Esophagus squamous epithelium (tissue), 5 donors: ENCODE measurements at regions not wholly inside any gene's neighbourhood (a gene's known extent, or its start where the extent isn't known, plus 50 kb on each side); places are given as distances from the start of the nearest gene placed in this dataset.
"Not testable (repeated sequence)": the region's sequence is repeated elsewhere in the genome, so short reads cannot be mapped to it uniquely, and the experiment has no call there.

ENCODE experiments used
- DNase-seq: peaks from one replicate; lab custom pipeline; 2025; lab: John Stamatoyannopoulos, UW
- H3K27ac ChIP-seq, 4 donors: fragments of 200-600 bp; sonication (generic); one replicate each; pipeline ENCODE4 v1.5.1; 2016 to 2019; ENCODE audit warnings: mild to moderate bottlenecking in 1 of 4
- H3K27me3 ChIP-seq, 4 donors: fragments of 200-600 bp; sonication (generic); 1 replicate in 3 of 4; 2 replicates in 1 of 4; pipeline versions ENCODE4 v1.5.1 to v1.6.0; 2017 to 2021; ENCODE audit warnings: antibody characterized with exemption in 1 of 4
- H3K36me3 ChIP-seq, 3 donors: fragments of 200-600 bp; sonication (generic); one replicate each; pipeline ENCODE4 v1.5.1; 2016 to 2019
- H3K4me1 ChIP-seq, 3 donors: fragments of 200-600 bp; sonication (generic); one replicate each; pipeline ENCODE4 v1.5.1; 2017 to 2019
- H3K4me3 ChIP-seq, 4 donors: fragments of 200-600 bp; sonication (generic); 1 replicate in 3 of 4; 2 replicates in 1 of 4; pipeline ENCODE4 v1.5.1; 2016 to 2019; ENCODE audit warnings: mild to moderate bottlenecking in 2 of 4, moderate library complexity in 1 of 4
- H3K9me3 ChIP-seq, 3 donors: fragments of 200-600 bp; sonication (generic); one replicate each; pipeline ENCODE4 v1.5.1; 2016 to 2019
- CTCF ChIP-seq, 6 experiments: fragments of 450-650 bp in 4 of 6; fragments of 200-600 bp in 2 of 6; sonication (generic) in 2 of 6; IDR thresholded peaks; one replicate each; pipeline ENCODE4 v1.5.1; 2016 to 2019; ENCODE audit warnings: antibody characterized with exemption in 6 of 6, mild to moderate bottlenecking in 4 of 6, moderate library complexity in 4 of 6
- POLR2A ChIP-seq, 4 donors: fragments of 450-650 bp; IDR thresholded peaks; one replicate each; pipeline ENCODE4 v1.6.1; 2017; ENCODE audit warnings: antibody characterized with exemption in 4 of 4, mild to moderate bottlenecking in 4 of 4, moderate library complexity in 3 of 4
- WGBS, 2 donors: methylation state at CpG; one replicate each; pipeline ENCODE4 v1.1.5; 2018; 5-methylcytosine and 5-hydroxymethylcytosine counted together
- intact Hi-C: fragments of 100-400 bp; cut with DNase I; formaldehyde crosslinking; loops from one replicate; pipeline ENCODE4 v1.15.0; 2022
- donor health status: DM: yes; HTN: yes; CAD: no.

GRCh38 chr14:34050606-34051005 lies 99.7 kb upstream of the EGLN3 start:
- intact Hi-C loops, result no loop called here
- TF ChIP-seq POLR2A (IDR thresholded peaks at IDR 0.05) (no peak), CTCF (IDR thresholded peaks at IDR 0.05) (no peak)

DNA sequence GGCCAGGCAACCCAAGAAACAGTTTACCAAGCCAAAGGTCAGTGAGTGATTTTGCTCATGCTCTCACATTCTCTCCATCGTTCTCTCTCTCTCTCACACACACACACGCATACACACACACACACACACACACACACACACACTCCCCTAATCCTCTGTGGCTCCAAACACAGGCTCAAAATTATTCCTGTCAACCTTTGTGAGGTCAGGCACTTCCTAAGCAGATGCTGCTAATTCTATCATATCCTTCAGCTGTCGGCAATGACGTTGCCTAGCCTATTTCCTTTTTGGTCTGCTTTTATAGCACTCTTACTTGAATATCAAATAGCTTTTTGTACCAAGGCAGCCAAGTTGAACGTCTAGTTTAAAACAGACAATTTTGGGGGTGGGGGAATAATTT lies 98.9 kb upstream of the EGLN3 start:
- intact Hi-C loops, result no loop called here
- H3K27ac ChIP-seq, result no peak overlapping the region
- H3K4me3 ChIP-seq, result no peak overlapping the region
- H3K36me3 ChIP-seq, result no peaks in the 10 kb centered on the region
- H3K27me3 ChIP-seq, result no peaks in the 10 kb centered on the region
- TF ChIP-seq CTCF (IDR thresholded peaks at IDR 0.05), result no peak
- H3K9me3 ChIP-seq, result no peaks in the 10 kb centered on the region
- no peak for DNase-seq
- 55 to 64% methylated on average over 5 of the region's 5 CpGs for WGBS, 2 donors
- no peaks in the 10 kb centered on the region for H3K4me1 ChIP-seq

More at GRCh38 chr14:34050606-34051005, 99.7 kb upstream of the EGLN3 start:
- Histone ChIP-seq H3K4me3 (no peak overlapping the region), H3K27ac (no peak overlapping the region), H3K9me3 (no peaks in the 10 kb centered on the region), H3K4me1 (no peaks in the 10 kb centered on the region), H3K36me3 (no peaks in the 10 kb centered on the region), H3K27me3 (no peaks in the 10 kb centered on the region)
- DNase-seq, result no peak
- WGBS, 2 donors, result 52 to 100% methylated on average over 1 of the region's 1 CpG

GRCh38 chr14:34049187-34049586 lies 98.3 kb upstream of the EGLN3 start:
- 93 to 99% methylated on average over 7 of the region's 7 CpGs for WGBS, 2 donors
- H3K36me3 ChIP-seq, H3K27ac ChIP-seq, H3K4me1 ChIP-seq, DNase-seq, H3K4me3 ChIP-seq, H3K9me3 ChIP-seq, intact Hi-C loops, H3K27me3 ChIP-seq: not testable (repeated sequence)

DNA sequence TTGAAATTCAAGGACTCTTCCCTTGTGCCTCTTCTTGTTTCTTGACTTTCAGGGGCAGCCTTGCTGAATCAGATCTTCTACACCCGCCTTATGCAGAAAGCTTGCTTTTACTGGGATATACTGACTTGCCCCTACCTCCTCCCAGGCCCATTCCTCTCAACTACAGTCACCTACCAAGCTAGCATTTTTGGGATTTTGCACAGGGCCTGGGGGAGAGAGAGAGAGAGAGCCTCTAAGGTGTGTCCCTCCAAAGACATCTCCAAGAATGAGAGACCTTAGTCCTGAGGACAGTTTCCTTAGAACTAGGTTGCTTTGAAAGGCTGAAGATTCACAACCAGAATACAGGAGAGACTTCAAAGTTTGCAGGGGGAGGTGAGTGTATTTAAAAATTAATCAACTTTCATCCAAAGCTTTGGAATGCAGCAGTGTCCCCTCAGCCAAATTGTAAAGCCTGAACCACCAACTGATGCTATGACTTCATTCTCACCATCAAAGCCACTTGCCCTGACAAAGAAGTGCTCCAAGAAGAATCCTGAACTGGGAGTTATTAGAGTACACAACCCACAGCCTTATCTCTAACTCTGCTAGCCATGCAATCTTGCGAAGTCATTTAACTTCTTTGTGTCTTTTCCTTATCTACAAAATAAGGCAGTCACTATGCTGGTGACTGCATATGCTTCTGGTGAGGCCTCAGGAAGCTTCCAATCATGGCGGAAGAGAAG lies 96.1 kb upstream of the EGLN3 start:
- Histone ChIP-seq H3K9me3 (no peaks in the 10 kb centered on the region), H3K36me3 (no peaks in the 10 kb centered on the region), H3K4me3 (no peak overlapping the region), H3K4me1 (peaks cover 0 to 15% (median 0%) of the 10 kb centered on the region in 3 donors), H3K27me3 (no peaks in the 10 kb centered on the region), H3K27ac (no peak overlapping the region)
- TF ChIP-seq POLR2A (IDR thresholded peaks at IDR 0.05), result no peak
- no peak for TF ChIP-seq CTCF (IDR thresholded peaks at IDR 0.05)
- 83 to 96% methylated on average over 2 to 3 of the region's 3 CpGs for WGBS, 2 donors
- DNase-seq, result no peak
- intact Hi-C loops, result no loop called here

DNA sequence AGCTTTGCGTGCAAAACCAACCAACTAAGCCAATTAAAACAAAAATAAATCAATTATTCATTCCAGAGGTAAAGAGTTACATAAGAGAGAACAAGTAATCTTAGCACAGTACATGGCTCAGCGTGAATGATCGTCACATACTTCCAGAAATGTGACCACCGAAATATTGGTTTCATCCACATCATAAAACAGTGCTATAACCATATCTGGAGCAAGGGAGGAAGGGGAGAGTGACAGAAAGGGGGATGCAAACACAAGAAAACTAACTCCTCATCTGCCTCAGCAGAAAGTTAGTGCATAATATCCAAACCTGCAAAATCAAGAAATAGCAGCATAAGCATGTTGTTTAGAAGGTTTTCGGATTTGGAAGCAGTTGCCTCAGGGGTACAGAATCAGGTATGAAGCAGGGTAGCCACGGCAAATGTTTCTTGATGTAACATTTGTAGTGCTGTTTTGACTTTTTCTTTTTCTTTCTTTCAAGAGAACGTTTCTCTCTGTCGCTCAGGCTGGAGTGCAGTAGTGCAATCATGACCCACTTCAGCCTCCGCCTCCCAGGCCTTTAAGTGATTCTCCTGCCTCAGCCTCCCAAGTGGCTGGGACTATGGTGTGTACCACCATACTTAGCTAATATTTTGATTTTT lies 93.9 kb upstream of the EGLN3 start:
- no peaks in the 10 kb centered on the region for H3K36me3 ChIP-seq
- 85 to 91% methylated on average over 6 to 9 of the region's 9 CpGs for WGBS, 2 donors
- no peak overlapping the region for H3K27ac ChIP-seq
- DNase-seq, result no peak
- H3K9me3 ChIP-seq, result no peaks in the 10 kb centered on the region
- no peak for TF ChIP-seq CTCF (IDR thresholded peaks at IDR 0.05)
- H3K4me3 ChIP-seq, result no peak overlapping the region
- H3K4me1 ChIP-seq, result peaks cover 0 to 15% (median 0%) of the 10 kb centered on the region in 3 donors
- intact Hi-C loops, result no loop called here
- no peaks in the 10 kb centered on the region for H3K27me3 ChIP-seq
